Skin epidermis (tissue), 12 donors: ENCODE measurements at regions not wholly inside any gene's neighbourhood (a gene's known extent, or its start where the extent isn't known, plus 50 kb on each side); places are given as distances from the start of the nearest gene placed in this dataset.

Experiments
- H3K27ac ChIP-seq, 21 experiments: fragments of 200-600 bp; sonication (generic) in 11 of 21; one replicate each; pipeline ENCODE4 v1.5.0; 2020; ENCODE audit warnings: mild to moderate bottlenecking in 3 of 21, inconsistent platforms in 2 of 21, moderate library complexity in 2 of 21
- H3K4me3 ChIP-seq, 7 experiments: fragments of 200-600 bp; sonication (generic) in 2 of 7; one replicate each; pipeline ENCODE4 v1.5.0; 2020; ENCODE audit warnings: inconsistent platforms in 2 of 7, mild to moderate bottlenecking in 2 of 7, moderate library complexity in 1 of 7

DNA sequence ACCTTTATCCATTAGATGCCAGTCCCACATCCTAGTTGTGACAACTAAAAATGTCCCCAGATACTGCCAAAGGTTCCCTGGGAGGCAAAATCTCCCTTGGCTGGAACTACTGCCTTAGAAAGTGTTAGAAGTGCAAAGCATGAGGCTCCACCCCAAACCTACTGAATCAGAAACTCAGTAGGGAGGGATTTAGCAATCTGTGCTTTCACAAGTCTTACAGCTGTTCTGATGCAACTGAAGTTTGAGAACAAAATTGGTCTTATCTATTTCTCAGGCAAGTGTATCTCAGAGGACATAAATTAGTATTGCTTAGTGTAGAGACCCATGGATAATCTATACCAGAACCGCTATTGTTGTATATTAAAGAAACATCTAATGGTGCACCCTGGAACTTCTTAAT is 70.2 kb downstream of the CLDN1 start:
- H3K27ac ChIP-seq = peak overlapping the region in 1 of 21 experiments; percentile 69
- no peak overlapping the region for H3K4me3 ChIP-seq

GRCh38 chr3:190249414-190249813 is 72.8 kb downstream of the CLDN1 start:
- Histone ChIP-seq H3K4me3 (no peak overlapping the region), H3K27ac (no peak overlapping the region)

GRCh38 chr3:190242147-190242546 is 80.1 kb downstream of the CLDN1 start:
- H3K4me3 ChIP-seq = no peak overlapping the region

DNA sequence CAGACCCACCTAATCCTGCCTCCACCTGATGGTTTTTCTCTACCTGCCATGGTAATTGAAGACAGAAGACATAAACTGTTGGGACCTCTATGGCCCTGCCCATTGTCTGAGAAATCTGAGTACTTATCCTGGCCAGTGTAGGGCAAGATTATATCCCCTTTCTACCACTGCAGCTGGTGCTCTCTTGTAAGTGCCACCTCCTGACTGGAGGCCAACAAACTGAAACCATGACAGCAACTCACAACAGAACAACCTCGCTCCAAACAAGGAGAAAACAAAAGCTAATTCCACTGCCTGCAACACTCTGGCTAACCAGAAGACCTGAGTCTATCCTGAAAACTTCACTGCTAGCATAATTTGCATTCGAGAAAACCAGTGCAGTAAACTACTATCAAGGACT is 82.9 kb downstream of the CLDN1 start:
- no peak overlapping the region for H3K4me3 ChIP-seq

More at GRCh38 chr3:190242147-190242546, 80.1 kb downstream of the CLDN1 start:
- no peak overlapping the region for H3K27ac ChIP-seq

DNA sequence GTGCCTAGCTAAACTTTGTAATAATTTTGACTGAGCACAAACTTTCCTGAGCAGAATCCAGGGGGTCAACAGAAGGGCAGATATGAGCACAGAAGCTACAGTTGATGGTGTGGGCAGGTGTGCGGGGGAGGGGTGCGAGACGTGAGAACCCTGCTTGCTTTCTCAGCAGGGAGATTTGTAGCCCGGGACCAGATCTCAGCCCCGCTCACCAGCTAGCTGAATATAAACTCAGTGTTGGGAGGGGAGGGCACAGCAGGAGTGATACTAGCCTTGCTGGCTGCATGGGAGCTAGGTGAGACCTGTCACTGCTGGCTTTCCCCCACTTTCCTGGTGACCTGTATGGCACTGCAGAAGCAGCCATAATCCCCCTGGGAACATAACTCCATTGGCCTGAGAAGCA is 83.4 kb downstream of the CLDN1 start:
- H3K27ac ChIP-seq = no peak overlapping the region
- H3K4me3 ChIP-seq = no peak overlapping the region

More for the DNA sequence above, 82.9 kb downstream of the CLDN1 start:
- no peak overlapping the region for H3K27ac ChIP-seq

DNA sequence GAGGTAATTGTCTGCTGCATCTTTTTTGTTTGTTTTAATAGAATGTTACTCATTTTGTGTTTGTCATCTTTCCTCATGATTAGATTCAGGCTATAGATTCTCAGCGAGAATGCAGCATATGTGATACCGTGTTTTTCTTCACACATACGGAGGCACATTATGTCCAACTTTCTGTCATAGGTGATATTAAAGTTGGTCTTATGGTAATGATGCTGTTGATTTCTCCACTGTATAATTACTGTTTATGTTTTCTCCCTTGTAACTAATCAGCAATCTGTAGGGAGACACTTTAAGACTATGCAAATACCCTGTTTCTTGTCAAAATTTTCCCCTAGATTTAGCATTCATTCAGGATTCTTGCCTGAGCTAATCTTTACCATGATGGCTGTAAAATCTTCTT is 87.6 kb downstream of the CLDN1 start:
- no peak overlapping the region for H3K4me3 ChIP-seq
- H3K27ac ChIP-seq = no peak overlapping the region

DNA sequence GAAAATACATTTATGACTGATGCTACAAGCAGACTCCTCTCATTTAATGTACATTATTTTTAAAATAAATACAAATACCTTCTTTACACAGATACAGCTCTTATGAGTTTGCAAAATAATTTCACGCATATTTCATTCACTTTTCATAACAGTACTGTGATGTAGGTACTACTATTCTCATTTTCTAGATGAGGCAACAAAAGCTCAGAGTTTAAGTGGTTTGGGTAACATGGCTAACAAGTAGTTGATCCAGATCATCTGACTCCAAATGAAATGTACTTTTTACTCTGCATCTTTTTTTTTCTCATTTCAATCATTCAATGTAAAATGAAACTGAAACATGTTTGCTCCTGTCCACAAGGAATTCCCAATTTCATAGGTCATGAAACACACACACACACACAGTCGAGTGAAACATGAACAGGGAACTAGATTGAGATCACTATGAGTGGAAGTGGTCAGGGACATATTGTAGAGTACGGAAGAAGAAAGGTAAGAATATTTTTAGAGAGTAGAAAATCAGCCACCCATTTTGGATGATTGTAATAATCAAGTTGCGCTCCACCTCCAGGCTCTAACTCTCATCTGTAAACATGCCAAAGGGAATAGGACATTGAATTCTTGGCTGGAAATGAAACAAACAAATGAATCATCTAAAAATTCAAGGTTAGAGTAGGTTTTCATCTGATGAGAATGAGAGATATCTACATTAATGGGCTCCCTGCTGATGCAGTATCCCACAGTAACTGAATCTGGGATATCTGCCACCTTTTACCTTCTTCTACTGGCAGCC is 92.4 kb downstream of the CLDN1 start:
- H3K27ac ChIP-seq = peak overlapping the region in 4 of 21 experiments; percentile 2 to 63 (median 18)
- no peak overlapping the region for H3K4me3 ChIP-seq

- Histone ChIP-seq H3K4me3 (no peak overlapping the region), H3K27ac (peak overlapping the region in 1 of 21 experiments; percentile 35)
Measured at GRCh38 chr3:190227064-190227463, 95.2 kb downstream of the CLDN1 start.

DNA sequence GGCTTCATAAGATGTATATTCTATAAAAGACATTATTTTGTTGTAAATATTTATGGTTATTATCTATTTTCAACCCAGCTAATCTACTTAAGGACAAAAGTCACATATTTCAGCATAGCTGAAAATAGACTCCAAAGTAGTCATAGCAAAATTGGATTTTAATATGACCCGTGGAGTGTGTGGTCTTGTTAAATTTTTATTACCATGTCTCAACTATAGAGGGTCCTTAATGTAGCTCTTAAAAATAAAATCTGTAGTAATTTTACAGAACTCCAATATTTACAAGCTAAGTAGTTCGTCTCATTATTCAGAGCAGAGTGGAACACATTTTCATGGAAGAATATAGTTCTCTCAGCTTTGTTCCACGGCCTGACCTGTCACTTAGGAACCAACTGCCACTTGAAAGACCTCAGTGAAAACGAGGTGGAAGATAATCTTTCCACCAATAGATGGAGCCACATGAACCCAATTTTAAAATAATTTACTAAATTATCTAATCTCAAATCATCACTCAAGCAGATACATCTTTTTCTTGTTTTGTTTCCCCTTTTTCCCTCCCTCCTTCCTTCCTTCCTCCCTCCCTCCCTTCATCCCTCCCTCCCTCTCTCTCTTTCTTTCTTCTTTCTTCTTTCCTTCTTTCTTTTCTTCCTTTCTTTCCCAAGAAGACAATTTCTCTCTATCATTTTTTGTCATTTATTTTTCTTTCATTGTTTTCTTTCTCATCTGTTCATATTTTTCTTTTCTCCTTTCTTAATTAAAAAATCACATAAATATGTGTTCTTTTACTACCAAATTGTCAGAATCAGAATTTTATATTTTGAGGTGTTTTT is 97.2 kb downstream of the CLDN1 start:
- Histone ChIP-seq H3K4me3 (no peak overlapping the region), H3K27ac (no peak overlapping the region)

GRCh38 chr3:190224456-190224855 is 97.8 kb downstream of the CLDN1 start:
- Histone ChIP-seq H3K4me3 (no peak overlapping the region), H3K27ac (no peak overlapping the region)

DNA sequence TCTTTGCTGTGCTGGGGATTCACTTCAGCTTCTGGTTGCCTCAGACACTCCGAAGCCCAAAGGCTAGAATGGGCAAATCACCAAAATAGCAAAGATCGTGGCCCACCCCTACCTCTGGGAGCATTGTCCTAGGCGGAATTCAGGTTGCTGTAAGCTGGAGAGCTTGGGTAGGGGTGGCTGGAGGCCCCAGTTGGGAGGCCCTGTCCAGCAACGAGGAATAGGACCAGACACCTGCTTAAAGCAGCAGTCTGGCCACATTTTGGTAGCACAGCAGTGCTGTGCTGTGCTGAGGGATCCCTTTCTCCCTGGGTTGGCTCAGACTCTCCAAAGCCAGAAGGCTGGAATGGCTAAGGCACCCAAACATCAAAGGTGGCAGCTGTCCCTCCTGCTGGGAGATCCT is 99.3 kb downstream of the CLDN1 start:
- Histone ChIP-seq H3K27ac (no peak overlapping the region), H3K4me3 (no peak overlapping the region)

- Histone ChIP-seq H3K27ac (no peak overlapping the region), H3K4me3 (no peak overlapping the region)
Measured at GRCh38 chr3:190222360-190222759, 99.9 kb downstream of the CLDN1 start.

DNA sequence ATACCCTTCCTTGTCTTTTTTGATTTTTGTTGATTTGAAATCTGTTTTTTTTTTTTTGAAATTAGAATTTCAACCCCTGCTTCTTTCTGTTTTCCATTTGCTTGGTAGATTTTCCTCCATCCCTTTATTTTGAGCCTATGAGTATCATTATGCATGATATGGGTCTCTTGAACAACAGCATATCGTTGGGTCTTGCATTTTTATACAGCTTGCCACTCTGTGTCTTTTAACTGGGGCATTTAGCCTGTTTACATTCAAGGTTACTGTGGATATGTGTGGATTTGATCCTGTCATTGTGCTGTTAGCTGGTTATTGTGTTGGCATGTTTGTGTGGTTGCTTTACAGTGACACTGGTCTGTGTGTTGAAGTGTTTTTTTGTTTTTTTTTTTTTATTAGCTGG is 99.7 kb upstream of the P3H2 start:
- Histone ChIP-seq H3K4me3 (no peak overlapping the region), H3K27ac (no peak overlapping the region)

DNA sequence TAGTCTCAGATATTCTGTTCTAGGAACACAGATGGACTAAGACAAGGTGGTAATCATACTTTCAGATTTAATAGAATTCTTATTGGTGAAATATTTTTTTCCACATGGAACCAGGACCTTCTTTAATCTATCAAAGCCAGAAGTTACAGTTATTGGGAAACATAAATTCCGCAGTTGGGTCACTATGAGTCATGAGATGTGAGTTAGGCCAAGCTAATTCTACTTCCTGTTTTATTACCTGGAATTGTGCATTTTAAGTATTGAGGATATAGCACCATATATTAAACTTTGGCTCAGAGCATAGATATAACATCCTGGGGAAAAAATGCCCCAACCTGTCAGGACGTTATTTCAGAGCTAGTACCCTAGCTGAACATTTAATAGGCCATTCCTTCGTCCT is 96.4 kb upstream of the P3H2 start:
- Histone ChIP-seq H3K27ac (no peak overlapping the region), H3K4me3 (no peak overlapping the region)

- no peak overlapping the region for H3K4me3 ChIP-seq
- no peak overlapping the region for H3K27ac ChIP-seq
Measured at GRCh38 chr3:190213727-190214126, 93.0 kb upstream of the P3H2 start.

GRCh38 chr3:190210608-190211007 is 89.9 kb upstream of the P3H2 start:
- Histone ChIP-seq H3K27ac (no peak overlapping the region), H3K4me3 (no peak overlapping the region)

- no peak overlapping the region for H3K27ac ChIP-seq
- H3K4me3 ChIP-seq = no peak overlapping the region
Measured at GRCh38 chr3:190209533-190209932, 88.8 kb upstream of the P3H2 start.

- Histone ChIP-seq H3K27ac (no peak overlapping the region), H3K4me3 (no peak overlapping the region)
Measured at GRCh38 chr3:190208196-190208595, 87.5 kb upstream of the P3H2 start.

DNA sequence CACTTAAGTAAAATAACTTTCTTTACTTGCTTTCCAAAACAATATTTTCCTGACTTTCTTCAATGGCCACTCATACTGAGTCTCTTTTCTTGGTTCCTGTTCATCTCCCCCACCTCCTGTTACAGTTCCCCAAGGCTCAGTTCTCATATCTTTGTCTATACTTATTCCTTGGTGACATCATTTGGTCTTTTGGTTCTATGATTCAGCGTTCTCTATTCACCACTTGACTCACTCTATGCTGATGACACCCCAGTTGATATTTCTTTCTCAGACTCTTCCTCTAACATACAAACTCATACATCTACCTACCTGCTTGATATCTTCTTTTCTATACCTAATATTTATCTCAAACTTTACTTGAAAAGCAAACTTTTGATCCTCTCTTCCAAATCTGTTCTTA is 85.0 kb upstream of the P3H2 start:
- Histone ChIP-seq H3K4me3 (no peak overlapping the region), H3K27ac (no peak overlapping the region)

GRCh38 chr3:190204200-190204599 is 83.5 kb upstream of the P3H2 start:
- Histone ChIP-seq H3K27ac (no peak overlapping the region), H3K4me3 (no peak overlapping the region)

DNA sequence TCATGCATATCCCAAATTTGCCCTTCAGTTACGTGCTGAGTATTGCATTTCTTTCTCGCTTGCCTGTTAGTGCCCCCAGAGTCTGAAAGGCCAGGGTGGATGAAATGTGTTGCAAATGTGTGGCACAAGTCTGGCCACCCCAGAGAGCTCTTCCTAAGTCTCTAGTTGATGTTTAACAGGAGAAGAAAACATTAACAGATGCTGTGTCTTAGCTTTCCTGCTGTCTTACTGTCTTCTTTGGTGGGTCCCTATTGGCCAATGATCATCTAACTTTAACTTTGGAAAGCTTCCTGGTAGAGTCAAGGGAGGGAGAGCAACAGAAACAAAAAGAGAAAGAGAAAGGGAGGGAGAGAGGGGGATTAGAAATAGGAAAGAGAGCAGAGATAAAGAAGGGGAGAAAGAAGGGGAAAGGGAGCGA is 76.7 kb upstream of the P3H2 start:
- Histone ChIP-seq H3K27ac (no peak overlapping the region), H3K4me3 (no peak overlapping the region)
